Suppressor macrophage (primary cell): ENCODE measurements at regions not wholly inside any gene's neighbourhood (a gene's known extent, or its start where the extent isn't known, plus 50 kb on each side); places are given as distances from the start of the nearest gene placed in this dataset.

Experiments used
- DNase-seq, 4 experiments: peaks; one replicate each; pipeline ENCODE4 v3.0.0-alpha.2; 2020 to 2022

- DNase-seq, result no peak
These were observed 372.4 kb upstream of the ATP5MC3 start for GRCh38 chr2:175553910-175554309.

GRCh38 chr2:175552902-175553301 lies 371.4 kb upstream of the ATP5MC3 start:
- peak; percentile 78 to 89 (median 83) for DNase-seq

- no peak for DNase-seq
These were observed 358.9 kb upstream of the ATP5MC3 start for GRCh38 chr2:175540421-175540820.

- DNase-seq, result no peak
These were observed 357.6 kb upstream of the ATP5MC3 start for GRCh38 chr2:175539122-175539521.

GRCh38 chr2:175536059-175536458 lies 354.5 kb upstream of the ATP5MC3 start:
- DNase-seq, result no peak

- no peak for DNase-seq
These were observed 354.1 kb upstream of the ATP5MC3 start for GRCh38 chr2:175535631-175536030.

GRCh38 chr2:175525975-175526374 lies 344.5 kb upstream of the ATP5MC3 start:
- no peak for DNase-seq

- DNase-seq, result no peak
These were observed 341.5 kb upstream of the ATP5MC3 start for GRCh38 chr2:175523001-175523400.

GRCh38 chr2:175518206-175518605 lies 336.7 kb upstream of the ATP5MC3 start:
- no peak for DNase-seq

- no peak for DNase-seq
These were observed 335.0 kb upstream of the ATP5MC3 start for GRCh38 chr2:175516555-175516954.

- no peak for DNase-seq
These were observed 318.7 kb upstream of the ATP5MC3 start for GRCh38 chr2:175500255-175500654.

GRCh38 chr2:175490360-175490791 lies 308.9 kb upstream of the ATP5MC3 start:
- no peak for DNase-seq

- DNase-seq, result no peak
These were observed 296.7 kb upstream of the ATP5MC3 start for GRCh38 chr2:175478096-175478768.

GRCh38 chr2:175476948-175477347 lies 295.4 kb upstream of the ATP5MC3 start:
- peak; percentile 29 to 67 (median 63) for DNase-seq

GRCh38 chr2:175476374-175476773 lies 294.9 kb upstream of the ATP5MC3 start:
- no peak for DNase-seq

GRCh38 chr2:175475130-175475529 lies 293.6 kb upstream of the ATP5MC3 start:
- DNase-seq, result no peak

GRCh38 chr2:175468431-175469098 lies 287.1 kb upstream of the ATP5MC3 start:
- no peak for DNase-seq

GRCh38 chr2:175465101-175465500 lies 283.6 kb upstream of the ATP5MC3 start:
- no peak for DNase-seq

GRCh38 chr2:175464311-175464670 lies 282.8 kb upstream of the ATP5MC3 start:
- DNase-seq, result no peak

GRCh38 chr2:175463589-175464310 lies 282.2 kb upstream of the ATP5MC3 start:
- DNase-seq, result no peak

- DNase-seq, result no peak
These were observed 281.7 kb upstream of the ATP5MC3 start for GRCh38 chr2:175463169-175463568.

GRCh38 chr2:175462246-175462645 lies 280.7 kb upstream of the ATP5MC3 start:
- peak in 3 of 4 experiments; percentile 14 to 36 (median 17) for DNase-seq

GRCh38 chr2:175461839-175462238 lies 280.3 kb upstream of the ATP5MC3 start:
- DNase-seq, result no peak
